ENCODE measurements at regions not wholly inside any gene's neighbourhood (a gene's known extent, or its start where the extent isn't known, plus 50 kb on each side); places are given as distances from the start of the nearest gene placed in this dataset.

GRCh38 chr21:27108701-27109100 lies 141.8 kb upstream of the ADAMTS5 start:
- no peak for TF ChIP-seq EZH2 (IDR thresholded peaks at IDR 0.05; ENCODE audit: insufficient read depth, poor library complexity, severe bottlenecking)
- no peak for TF ChIP-seq EZH2phosphoT487 (IDR thresholded peaks at IDR 0.05; ENCODE audit: insufficient read depth, low read depth)

Measured in GM23248 (cell line).